Neural crest cell (in vitro differentiated cells): ENCODE measurements at regions not wholly inside any gene's neighbourhood (a gene's known extent, or its start where the extent isn't known, plus 50 kb on each side); places are given as distances from the start of the nearest gene placed in this dataset.

ENCODE experiments used
- DNase-seq: peaks from one replicate; pipeline ENCODE4 v3.0.0; 2021; ENCODE audit warnings: low read depth, mixed read lengths, low spot score
- H3K27ac Mint-ChIP-seq: one replicate; pipeline ENCODE4 v1.8.0; 2021; ENCODE audit warnings: mild to moderate bottlenecking, mixed read lengths; ENCODE audit not compliant: unreplicated experiment
- H3K27me3 Mint-ChIP-seq: 2 replicates; pipeline ENCODE4 v1.8.0; 2021; ENCODE audit warnings: low read depth, mild to moderate bottlenecking, mixed read lengths
- H3K36me3 Mint-ChIP-seq: 2 replicates; pipeline ENCODE4 v1.8.0; 2021; ENCODE audit warnings: low read depth, mild to moderate bottlenecking, mixed read lengths
- H3K4me1 Mint-ChIP-seq: 2 replicates; pipeline ENCODE4 v1.8.0; 2021; ENCODE audit warnings: mixed read lengths
- H3K4me3 Mint-ChIP-seq: one replicate; pipeline ENCODE4 v1.8.0; 2021; ENCODE audit warnings: mild to moderate bottlenecking, mixed read lengths
- H3K9me3 Mint-ChIP-seq: 2 replicates; pipeline ENCODE4 v1.8.0; 2021; ENCODE audit warnings: mixed read lengths
- TF ChIP-seq, protein P1 (sequence below): fragments of 200-600 bp; sonication (generic); conservative IDR thresholded peaks from 2 replicates; pipeline ENCODE4 v1.5.0; 2021; ENCODE audit warnings: antibody characterized with exemption, mild to moderate bottlenecking

DNA sequence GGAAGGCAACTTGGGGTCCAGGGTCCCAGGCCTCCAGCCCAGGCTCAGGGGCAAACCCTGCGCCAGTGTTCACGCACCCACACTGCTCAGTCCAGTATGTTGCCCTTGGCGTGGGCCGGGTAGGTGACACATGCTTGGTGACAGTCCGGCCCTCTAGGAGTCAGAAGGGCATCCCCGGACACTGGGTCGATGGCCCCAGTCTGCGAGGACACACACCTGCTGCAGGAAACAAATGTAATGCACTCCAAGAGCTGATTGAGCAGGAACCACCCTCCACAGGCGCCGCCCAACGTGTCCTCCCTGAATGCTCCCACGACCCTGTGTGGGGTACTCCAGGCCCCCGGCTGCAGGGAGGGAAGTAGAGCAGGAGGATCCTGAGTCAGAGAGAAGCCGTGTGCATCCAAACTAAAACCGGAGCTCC is 160.7 kb downstream of the DLL1 start:
- TF ChIP-seq, protein P1, sequence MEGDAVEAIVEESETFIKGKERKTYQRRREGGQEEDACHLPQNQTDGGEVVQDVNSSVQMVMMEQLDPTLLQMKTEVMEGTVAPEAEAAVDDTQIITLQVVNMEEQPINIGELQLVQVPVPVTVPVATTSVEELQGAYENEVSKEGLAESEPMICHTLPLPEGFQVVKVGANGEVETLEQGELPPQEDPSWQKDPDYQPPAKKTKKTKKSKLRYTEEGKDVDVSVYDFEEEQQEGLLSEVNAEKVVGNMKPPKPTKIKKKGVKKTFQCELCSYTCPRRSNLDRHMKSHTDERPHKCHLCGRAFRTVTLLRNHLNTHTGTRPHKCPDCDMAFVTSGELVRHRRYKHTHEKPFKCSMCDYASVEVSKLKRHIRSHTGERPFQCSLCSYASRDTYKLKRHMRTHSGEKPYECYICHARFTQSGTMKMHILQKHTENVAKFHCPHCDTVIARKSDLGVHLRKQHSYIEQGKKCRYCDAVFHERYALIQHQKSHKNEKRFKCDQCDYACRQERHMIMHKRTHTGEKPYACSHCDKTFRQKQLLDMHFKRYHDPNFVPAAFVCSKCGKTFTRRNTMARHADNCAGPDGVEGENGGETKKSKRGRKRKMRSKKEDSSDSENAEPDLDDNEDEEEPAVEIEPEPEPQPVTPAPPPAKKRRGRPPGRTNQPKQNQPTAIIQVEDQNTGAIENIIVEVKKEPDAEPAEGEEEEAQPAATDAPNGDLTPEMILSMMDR: no peak
- no peaks in the 10 kb centered on the region for H3K27me3 Mint-ChIP-seq
- DNase-seq: no peak
- H3K4me1 Mint-ChIP-seq: peaks cover 6% of the 10 kb centered on the region
- no peak overlapping the region for H3K27ac Mint-ChIP-seq
- H3K36me3 Mint-ChIP-seq: no peaks in the 10 kb centered on the region
- no peaks in the 10 kb centered on the region for H3K9me3 Mint-ChIP-seq
- no peak overlapping the region for H3K4me3 Mint-ChIP-seq

DNA sequence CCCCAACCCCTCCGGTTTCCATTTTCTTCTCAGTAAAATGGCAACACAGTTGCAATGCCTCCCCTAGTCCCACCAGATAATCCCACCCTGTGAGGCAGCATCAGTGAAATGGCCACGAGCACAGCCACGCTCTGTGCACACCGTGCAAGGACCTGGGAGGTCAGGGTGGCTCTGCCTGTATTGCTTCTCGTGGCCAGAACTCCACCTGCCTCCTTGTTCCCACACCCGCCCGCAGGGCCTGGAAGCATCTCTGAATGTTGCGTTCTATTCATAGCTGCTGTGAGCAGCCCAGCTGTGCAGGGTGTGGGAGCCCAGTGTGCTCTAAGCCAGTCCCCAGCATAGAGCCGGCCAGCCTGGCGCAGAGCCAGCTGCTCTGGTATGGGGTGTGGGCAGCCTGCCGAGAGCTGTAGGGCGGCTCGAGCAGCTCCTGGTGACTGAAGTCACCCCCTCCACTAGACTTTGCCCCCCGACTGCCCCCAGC is 161.1 kb downstream of the DLL1 start:
- TF ChIP-seq, protein P1: no peak

DNA sequence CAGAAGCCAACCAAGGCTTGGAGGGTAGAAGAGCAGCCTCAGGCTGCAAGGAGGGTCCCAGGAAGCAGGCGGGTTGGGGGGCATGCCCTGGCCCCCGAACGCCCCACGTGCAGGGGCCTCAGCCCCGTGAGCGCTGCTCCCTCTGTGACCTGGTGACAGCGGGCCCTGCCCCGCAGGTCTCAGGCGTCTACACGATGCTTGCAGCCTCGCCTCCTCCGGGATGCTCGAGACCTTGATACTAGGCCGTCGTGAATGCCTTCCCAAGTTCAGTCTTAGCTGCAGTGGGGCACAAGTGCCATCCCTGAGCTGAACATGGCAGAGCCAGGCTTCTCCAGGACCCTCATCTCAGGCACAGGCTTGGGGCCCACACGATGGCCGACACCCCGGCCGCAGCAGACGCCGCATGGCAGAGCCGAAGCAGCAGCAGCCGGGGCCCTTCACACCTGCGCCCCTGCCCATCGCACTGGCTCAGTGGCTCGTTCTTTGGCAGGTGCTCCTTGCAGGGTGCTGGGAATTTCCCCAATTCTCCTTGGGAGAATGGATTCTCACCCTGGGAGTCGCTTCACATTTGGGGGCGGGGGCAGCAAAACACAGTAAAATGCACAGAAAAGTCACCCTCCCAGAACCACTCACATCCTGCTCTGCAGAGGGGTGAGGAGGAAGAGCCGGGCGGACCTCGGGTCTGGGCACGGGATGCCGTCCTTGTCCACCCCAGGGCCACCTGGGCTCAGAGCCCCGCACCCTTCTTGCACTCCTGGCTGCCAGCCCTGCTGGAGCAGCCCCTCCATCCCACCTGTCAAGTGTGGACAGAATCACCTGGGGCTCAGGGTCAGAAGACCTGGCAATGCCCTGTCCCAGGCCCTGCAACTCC is 161.8 kb downstream of the DLL1 start:
- Mint-ChIP-seq H3K4me1 (peaks cover 4% of the 10 kb centered on the region), H3K9me3 (no peaks in the 10 kb centered on the region), H3K4me3 (no peak overlapping the region), H3K27ac (no peak overlapping the region), H3K27me3 (no peaks in the 10 kb centered on the region), H3K36me3 (no peaks in the 10 kb centered on the region)
- DNase-seq: no peak
- TF ChIP-seq, protein P1: no peak

More for the DNA sequence above, 161.1 kb downstream of the DLL1 start:
- Mint-ChIP-seq H3K4me3 (no peak overlapping the region), H3K36me3 (no peaks in the 10 kb centered on the region), H3K27me3 (no peaks in the 10 kb centered on the region), H3K9me3 (no peaks in the 10 kb centered on the region), H3K27ac (no peak overlapping the region), H3K4me1 (peaks cover 6% of the 10 kb centered on the region)
- no peak for DNase-seq

DNA sequence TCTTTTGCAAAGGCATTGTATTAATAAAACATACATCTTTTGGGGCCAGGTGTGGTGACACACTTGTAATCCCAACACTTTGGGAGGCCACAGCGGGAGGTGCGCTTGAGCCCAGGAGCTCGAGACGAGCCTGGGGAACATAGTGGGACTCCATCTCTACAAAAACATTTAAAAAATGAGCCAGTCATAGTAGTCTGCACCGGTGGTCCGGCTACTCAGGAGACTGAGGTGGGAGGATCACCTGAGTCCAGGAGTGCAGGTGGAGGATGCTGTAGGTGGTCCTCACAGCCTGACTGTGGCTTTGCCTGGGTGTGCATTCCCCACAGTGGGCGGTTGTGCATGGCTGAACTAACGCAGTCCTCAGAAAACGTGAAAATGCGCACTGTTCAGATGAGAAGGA is 162.5 kb downstream of the DLL1 start:
- no peak overlapping the region for H3K4me3 Mint-ChIP-seq
- no peaks in the 10 kb centered on the region for H3K9me3 Mint-ChIP-seq
- DNase-seq: no peak

DNA sequence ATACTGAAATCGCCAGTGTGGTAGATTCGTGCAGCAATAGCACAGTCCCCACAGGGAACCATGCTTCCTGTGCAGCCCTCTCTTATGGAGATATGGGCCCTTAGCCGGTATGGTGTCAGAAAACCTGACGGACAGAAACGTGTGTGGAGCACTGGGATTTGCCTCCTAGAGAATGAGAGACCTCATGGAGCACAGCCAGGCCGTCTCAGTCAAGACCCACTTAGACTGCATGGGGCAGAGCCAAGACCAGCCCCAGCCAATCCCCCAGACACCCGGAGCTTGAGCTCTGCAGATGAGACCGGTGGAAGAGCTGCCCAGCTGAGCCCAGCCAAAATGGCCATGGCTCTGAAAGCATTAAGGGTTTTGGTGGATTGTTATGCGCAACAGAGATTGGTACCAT is 163.7 kb downstream of the DLL1 start:
- no peak overlapping the region for H3K27ac Mint-ChIP-seq
- H3K9me3 Mint-ChIP-seq: no peaks in the 10 kb centered on the region
- H3K4me1 Mint-ChIP-seq: no peaks in the 10 kb centered on the region
- no peak for DNase-seq
- H3K36me3 Mint-ChIP-seq: no peaks in the 10 kb centered on the region
- no peaks in the 10 kb centered on the region for H3K27me3 Mint-ChIP-seq
- TF ChIP-seq, protein P1: no peak
- H3K4me3 Mint-ChIP-seq: no peak overlapping the region

More for the DNA sequence above, 162.5 kb downstream of the DLL1 start:
- no peaks in the 10 kb centered on the region for H3K36me3 Mint-ChIP-seq
- TF ChIP-seq, protein P1: no peak
- H3K27ac Mint-ChIP-seq: no peak overlapping the region
- H3K27me3 Mint-ChIP-seq: no peaks in the 10 kb centered on the region
- no peaks in the 10 kb centered on the region for H3K4me1 Mint-ChIP-seq
